PC-3 (cell line): ENCODE measurements at regions not wholly inside any gene's neighbourhood (a gene's known extent, or its start where the extent isn't known, plus 50 kb on each side); places are given as distances from the start of the nearest gene placed in this dataset.

Experiments used
- ATAC-seq: fragments of 200-7000 bp; cut with Tn5 transposase; 2 replicates; pipeline ENCODE4 v1.9.1; 2020; ENCODE audit warnings: mild to moderate bottlenecking, moderate library complexity
- BruUV-seq: library from RNA; stranded (reverse); fragments of 400-500 nt; replicated peaks from 2 replicates; lab custom pipeline; 2021; lab: Mats Ljungman, UMichigan
- CTCF ChIA-PET: fragments of 300-600 bp; sonication (Branson Sonifier 250); formaldehyde crosslinking; loops from one replicate; lab custom pipeline; 2022; ENCODE audit warnings: antibody characterized with exemption; lab: Charles Lee
- POLR2A ChIA-PET: fragments of 300-600 bp; sonication (Branson Sonifier 250); formaldehyde crosslinking; loops from one replicate; lab custom pipeline; 2022; ENCODE audit warnings: antibody characterized with exemption; ENCODE audit not compliant: unreplicated experiment; lab: Charles Lee
- DNase-seq: peaks from one replicate; pipeline ENCODE4 v3.0.0-alpha.2; 2015
- H2AFZ ChIP-seq: fragments of 300-600 bp; sonication (generic); 2 replicates; pipeline ENCODE4 v1.6.0; 2016; ENCODE audit warnings: antibody characterized with exemption, low read length
- H3F3A ChIP-seq: fragments of 300-600 bp; sonication (generic); one replicate; pipeline ENCODE4 v1.6.0; 2017; ENCODE audit warnings: antibody characterized with exemption, low read length, control low read depth, mild to moderate bottlenecking; ENCODE audit not compliant: unreplicated experiment
- H3K27ac ChIP-seq: fragments of 300-600 bp; sonication (generic); 2 replicates; pipeline ENCODE4 v1.5.1; 2016; ENCODE audit warnings: mild to moderate bottlenecking, low read length
- H3K27me3 ChIP-seq: fragments of 300-600 bp; sonication (generic); 2 replicates; pipeline ENCODE4 v1.6.1; 2016; ENCODE audit warnings: low read length, mixed read lengths
- H3K36me3 ChIP-seq: fragments of 300-600 bp; sonication (generic); 2 replicates; pipeline ENCODE4 v1.6.1; 2016; ENCODE audit warnings: low read depth, mixed run types, low read length, mixed read lengths
- H3K4me1 ChIP-seq: fragments of 300-600 bp; sonication (generic); 2 replicates; pipeline ENCODE4 v1.5.1; 2016; ENCODE audit warnings: low read length; ENCODE audit not compliant: insufficient read depth
- H3K4me2 ChIP-seq: fragments of 300-600 bp; sonication (generic); 2 replicates; pipeline ENCODE4 v1.6.0; 2016; ENCODE audit warnings: low read length
- H3K4me3 ChIP-seq: fragments of 300-600 bp; sonication (generic); 2 replicates; pipeline ENCODE4 v1.5.1; 2016; ENCODE audit warnings: mild to moderate bottlenecking, low read length, mixed read lengths
- H3K79me2 ChIP-seq: fragments of 300-600 bp; sonication (generic); 2 replicates; pipeline ENCODE4 v1.6.1; 2017; ENCODE audit warnings: low read length, mixed read lengths
- H3K9ac ChIP-seq: fragments of 300-600 bp; sonication (generic); 2 replicates; pipeline ENCODE4 v1.6.0; 2016; ENCODE audit warnings: mild to moderate bottlenecking, low read length
- H3K9me2 ChIP-seq: fragments of 300-600 bp; sonication (generic); replicated peaks from 2 replicates; pipeline ENCODE4 v1.6.1; 2016; ENCODE audit warnings: mixed run types, low read length, mixed read lengths
- H3K9me3 ChIP-seq: fragments of 300-600 bp; sonication (generic); 2 replicates; pipeline ENCODE4 v1.6.1; 2016; ENCODE audit warnings: low read length, mixed read lengths
- H4K20me1 ChIP-seq: fragments of 300-600 bp; sonication (generic); 2 replicates; pipeline ENCODE4 v1.6.1; 2016; ENCODE audit warnings: low read length, mixed read lengths
- CTCF ChIP-seq: fragments of 300-600 bp; sonication (generic); conservative IDR thresholded peaks from 2 replicates; pipeline ENCODE4 v1.5.1; 2017; ENCODE audit warnings: antibody characterized with exemption, low read depth, mild to moderate bottlenecking, low read length
- EZH2 ChIP-seq: fragments of 300-600 bp; sonication (generic); IDR thresholded peaks from one replicate; pipeline ENCODE4 v1.6.1; 2017; ENCODE audit warnings: antibody characterized with exemption, mild to moderate bottlenecking, low read length; ENCODE audit not compliant: unreplicated experiment
- EZH2phosphoT487 ChIP-seq: fragments of 300-600 bp; sonication (generic); IDR thresholded peaks from 2 replicates; pipeline ENCODE4 v1.6.1; 2018; ENCODE audit warnings: mild to moderate bottlenecking, antibody characterized with exemption, low read length, borderline replicate concordance
- intact Hi-C: fragments of 100-400 bp; cut with micrococcal nuclease; formaldehyde crosslinking; loops from 2 replicates; pipeline ENCODE4 v1.9.0; 2023

- Histone ChIP-seq H3K27me3 (peaks cover 9% of the 10 kb centered on the region; the same call in 1 of the 2 replicates), H3K9me3 (no peaks in the 10 kb centered on the region), H3K4me3 (no peak overlapping the region), H4K20me1 (no peaks in the 10 kb centered on the region), H2AFZ (no peak overlapping the region), H3K36me3 (no peaks in the 10 kb centered on the region), H3K27ac (no peak overlapping the region), H3K4me2 (no peak overlapping the region), H3K4me1 (no peaks in the 10 kb centered on the region), H3F3A (no peaks in the 10 kb centered on the region), H3K9me2 (no peaks in the 10 kb centered on the region), H3K79me2 (no peaks in the 10 kb centered on the region), H3K9ac (no peak overlapping the region)
- ATAC-seq (no peak), DNase-seq (no peak)
- BruUV-seq, result no TSS peak
- POLR2A ChIA-PET, result no interaction called here
- CTCF ChIA-PET, result interaction anchor here (0.6 kb wide), 1 partner anchor 27 kb away, joined by 3 read pairs; no protein-coding TSS in a partner anchor
- TF ChIP-seq EZH2phosphoT487, result no peak
- no peak for TF ChIP-seq CTCF
- TF ChIP-seq EZH2, result no peak
- intact Hi-C loops, result no loop called here
These were observed 57.0 kb downstream of the RASL11A start for GRCh38 chr13:27327633-27328032.

- TF ChIP-seq EZH2phosphoT487, result no peak
- TF ChIP-seq CTCF, result no peak
- no peak for TF ChIP-seq EZH2
- no peaks in the 10 kb centered on the region for H3K9me3 ChIP-seq
- DNase-seq, result no peak
- no peaks in the 10 kb centered on the region for H4K20me1 ChIP-seq
- H3K36me3 ChIP-seq, result no peaks in the 10 kb centered on the region
- no peaks in the 10 kb centered on the region for H3F3A ChIP-seq
- no peak overlapping the region for H3K27ac ChIP-seq
- H2AFZ ChIP-seq, result no peak overlapping the region
- CTCF ChIA-PET, result interaction anchor here (0.6 kb wide), 1 partner anchor 358 kb away, joined by 5 read pairs; no protein-coding TSS in a partner anchor
- H3K27me3 ChIP-seq, result peaks cover 9% of the 10 kb centered on the region; the same call in 1 of the 2 replicates
- H3K9me2 ChIP-seq, result no peaks in the 10 kb centered on the region
- POLR2A ChIA-PET, result no interaction called here
- no peaks in the 10 kb centered on the region for H3K79me2 ChIP-seq
- no peak overlapping the region for H3K4me2 ChIP-seq
- BruUV-seq, result no TSS peak
- no peak overlapping the region for H3K9ac ChIP-seq
- ATAC-seq, result no peak
- H3K4me1 ChIP-seq, result no peaks in the 10 kb centered on the region
- no peak overlapping the region for H3K4me3 ChIP-seq
- intact Hi-C loops, result no loop called here
These were observed 58.6 kb downstream of the RASL11A start for GRCh38 chr13:27329210-27329609.

GRCh38 chr13:27334774-27335435 is 64.3 kb downstream of the RASL11A start:
- Histone ChIP-seq H3K36me3 (no peaks in the 10 kb centered on the region), H3F3A (no peaks in the 10 kb centered on the region), H3K9me3 (no peaks in the 10 kb centered on the region), H3K4me2 (no peak overlapping the region), H3K9me2 (no peaks in the 10 kb centered on the region), H2AFZ (no peak overlapping the region), H4K20me1 (no peaks in the 10 kb centered on the region), H3K4me1 (no peaks in the 10 kb centered on the region), H3K27me3 (peaks cover under 1% of the 10 kb centered on the region; the same call in 1 of the 2 replicates), H3K27ac (no peak overlapping the region), H3K4me3 (no peak overlapping the region), H3K9ac (no peak overlapping the region), H3K79me2 (no peaks in the 10 kb centered on the region)
- BruUV-seq, result no TSS peak
- DNase-seq (no peak), ATAC-seq (no peak)
- TF ChIP-seq CTCF (no peak), EZH2phosphoT487 (no peak), EZH2 (no peak)
- ChIA-PET CTCF (no interaction called here), POLR2A (no interaction called here)
- intact Hi-C loops, result no loop called here
